Transverse colon (tissue), 4 donors: ENCODE measurements at regions not wholly inside any gene's neighbourhood (a gene's known extent, or its start where the extent isn't known, plus 50 kb on each side); places are given as distances from the start of the nearest gene placed in this dataset.

Source experiments
- DNase-seq: peaks from one replicate; pipeline ENCODE4 v3.0.0-alpha.2; 2019
- H3K27ac ChIP-seq, 4 donors: fragments of 200-600 bp; sonication (generic); 2 replicates each; pipeline ENCODE4 v1.5.1; 2016 to 2018; ENCODE audit warnings: inconsistent platforms in 4 of 4
- H3K27me3 ChIP-seq: fragments of 200-600 bp; sonication (generic); 2 replicates; pipeline ENCODE4 v1.5.1; 2017; ENCODE audit warnings: inconsistent platforms
- H3K36me3 ChIP-seq, 4 donors: fragments of 200-600 bp; sonication (generic); 2 replicates each; pipeline ENCODE4 v1.5.1; 2017 to 2019; ENCODE audit warnings: inconsistent platforms in 4 of 4
- H3K4me1 ChIP-seq, 4 donors: fragments of 200-600 bp; sonication (generic); 2 replicates each; pipeline ENCODE4 v1.5.1; 2017 to 2020; ENCODE audit warnings: inconsistent platforms in 4 of 4
- H3K4me3 ChIP-seq, 4 donors: fragments of 200-600 bp; sonication (generic); 1 replicate in 1 of 4; 2 replicates in 3 of 4; pipeline versions ENCODE4 v1.5.1 to v1.6.1; 2017 to 2019; ENCODE audit warnings: inconsistent platforms in 4 of 4
- H3K9me3 ChIP-seq, 2 donors: fragments of 200-600 bp; sonication (generic); 2 replicates each; pipeline ENCODE4 v1.5.1; 2017 to 2019; ENCODE audit warnings: inconsistent platforms in 2 of 2
- EP300 ChIP-seq: sonication (generic); formaldehyde crosslinking; IDR thresholded peaks from one replicate; pipeline ENCODE4 v1.6.1; 2017; ENCODE audit warnings: antibody characterized with exemption, low read depth
- POLR2A ChIP-seq: fragments of 450-650 bp; IDR thresholded peaks from one replicate; pipeline ENCODE4 v1.6.1; 2016; ENCODE audit warnings: antibody characterized with exemption, mild to moderate bottlenecking, moderate library complexity
- POLR2AphosphoS5 ChIP-seq, 3 donors: sonication (generic); formaldehyde crosslinking; IDR thresholded peaks; one replicate each; pipeline ENCODE4 v1.6.1; 2016; ENCODE audit warnings: antibody characterized with exemption in 3 of 3
- WGBS, 2 donors: methylation state at CpG; one replicate each; pipeline ENCODE4 v1.1.5; 2018; ENCODE audit warnings: low coverage in 1 of 2; 5-methylcytosine and 5-hydroxymethylcytosine counted together
- in situ Hi-C, 4 donors: fragments of 200-750 bp; cut with MboI; loops; one replicate each; pipeline versions ENCODE4 v1.15.0 to v1.15.1; 2017; ENCODE audit warnings: low sequenced_read_pairs in 3 of 4, low pct_ligation_motif_present in 1 of 4, low pct_unique_long_range_greater_than_20kb in 1 of 4
- intact Hi-C: fragments of 100-400 bp; cut with DNase I; formaldehyde crosslinking; loops from one replicate; pipeline ENCODE4 v1.15.1; 2023; ENCODE audit warnings: low total_unique reads
- TF ChIP-seq, protein P1 (sequence below), 5 experiments: fragments of 200-600 bp in 3 of 5; fragments of 450-650 bp in 2 of 5; sonication (generic) in 3 of 5; IDR thresholded peaks; 1 replicate in 2 of 5; 2 replicates in 3 of 5; pipeline ENCODE4 v1.5.1; 2016 to 2017; ENCODE audit warnings: antibody characterized with exemption in 5 of 5, inconsistent platforms in 3 of 5, mild to moderate bottlenecking in 2 of 5, moderate library complexity in 1 of 5

DNA sequence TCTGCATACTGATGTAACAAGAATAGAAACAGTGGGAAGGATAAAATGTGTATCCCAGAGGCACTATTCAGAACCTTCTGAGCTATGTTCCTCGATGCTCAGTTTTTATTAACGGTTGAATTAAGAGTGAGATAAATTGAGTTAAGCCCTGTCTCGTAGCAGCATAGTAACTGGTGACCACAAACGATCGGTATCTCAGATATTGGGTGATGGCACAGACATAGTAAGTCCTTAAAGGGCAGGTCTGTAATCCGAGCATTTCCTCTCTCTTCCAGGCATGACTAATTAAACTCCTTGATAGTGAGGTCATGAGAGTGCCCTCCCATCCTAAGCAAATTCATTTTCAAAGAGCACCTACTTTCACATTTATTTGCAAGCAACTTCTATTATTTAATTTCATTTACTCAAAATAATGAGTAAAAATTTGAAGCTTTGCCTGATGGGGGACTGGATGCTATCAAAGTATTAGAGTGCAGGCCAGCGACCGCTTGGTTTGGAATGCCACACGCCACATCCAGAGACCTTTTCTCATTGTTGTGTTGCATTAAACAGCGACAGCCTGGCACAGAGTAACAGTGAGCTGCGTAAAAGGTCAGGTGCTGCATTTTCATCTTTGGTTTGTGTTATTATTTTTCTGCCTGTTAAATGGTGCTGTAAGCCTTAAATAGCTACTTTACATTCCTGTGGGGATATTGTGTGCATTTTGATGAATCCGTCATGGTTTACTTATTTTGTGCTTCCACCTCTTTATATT is 101.9 kb downstream of the PCDH7 start:
- Histone ChIP-seq H3K4me3 (no peak overlapping the region), H3K27ac (no peak overlapping the region), H3K4me1 (no peaks in the 10 kb centered on the region), H3K27me3 (no peaks in the 10 kb centered on the region), H3K9me3 (no peaks in the 10 kb centered on the region), H3K36me3 (no peaks in the 10 kb centered on the region)
- no peak for DNase-seq
- TF ChIP-seq POLR2AphosphoS5 (IDR thresholded peaks at IDR 0.05) (no peak), POLR2A (no peak), EP300 (no peak)
- TF ChIP-seq, protein P1, sequence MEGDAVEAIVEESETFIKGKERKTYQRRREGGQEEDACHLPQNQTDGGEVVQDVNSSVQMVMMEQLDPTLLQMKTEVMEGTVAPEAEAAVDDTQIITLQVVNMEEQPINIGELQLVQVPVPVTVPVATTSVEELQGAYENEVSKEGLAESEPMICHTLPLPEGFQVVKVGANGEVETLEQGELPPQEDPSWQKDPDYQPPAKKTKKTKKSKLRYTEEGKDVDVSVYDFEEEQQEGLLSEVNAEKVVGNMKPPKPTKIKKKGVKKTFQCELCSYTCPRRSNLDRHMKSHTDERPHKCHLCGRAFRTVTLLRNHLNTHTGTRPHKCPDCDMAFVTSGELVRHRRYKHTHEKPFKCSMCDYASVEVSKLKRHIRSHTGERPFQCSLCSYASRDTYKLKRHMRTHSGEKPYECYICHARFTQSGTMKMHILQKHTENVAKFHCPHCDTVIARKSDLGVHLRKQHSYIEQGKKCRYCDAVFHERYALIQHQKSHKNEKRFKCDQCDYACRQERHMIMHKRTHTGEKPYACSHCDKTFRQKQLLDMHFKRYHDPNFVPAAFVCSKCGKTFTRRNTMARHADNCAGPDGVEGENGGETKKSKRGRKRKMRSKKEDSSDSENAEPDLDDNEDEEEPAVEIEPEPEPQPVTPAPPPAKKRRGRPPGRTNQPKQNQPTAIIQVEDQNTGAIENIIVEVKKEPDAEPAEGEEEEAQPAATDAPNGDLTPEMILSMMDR (IDR thresholded peaks at IDR 0.05): no peak
- WGBS, 2 donors: 74 to 79% methylated on average over 10 to 12 of the region's 12 CpGs
- in situ Hi-C loops (no loop called here), intact Hi-C loops (no loop called here)

DNA sequence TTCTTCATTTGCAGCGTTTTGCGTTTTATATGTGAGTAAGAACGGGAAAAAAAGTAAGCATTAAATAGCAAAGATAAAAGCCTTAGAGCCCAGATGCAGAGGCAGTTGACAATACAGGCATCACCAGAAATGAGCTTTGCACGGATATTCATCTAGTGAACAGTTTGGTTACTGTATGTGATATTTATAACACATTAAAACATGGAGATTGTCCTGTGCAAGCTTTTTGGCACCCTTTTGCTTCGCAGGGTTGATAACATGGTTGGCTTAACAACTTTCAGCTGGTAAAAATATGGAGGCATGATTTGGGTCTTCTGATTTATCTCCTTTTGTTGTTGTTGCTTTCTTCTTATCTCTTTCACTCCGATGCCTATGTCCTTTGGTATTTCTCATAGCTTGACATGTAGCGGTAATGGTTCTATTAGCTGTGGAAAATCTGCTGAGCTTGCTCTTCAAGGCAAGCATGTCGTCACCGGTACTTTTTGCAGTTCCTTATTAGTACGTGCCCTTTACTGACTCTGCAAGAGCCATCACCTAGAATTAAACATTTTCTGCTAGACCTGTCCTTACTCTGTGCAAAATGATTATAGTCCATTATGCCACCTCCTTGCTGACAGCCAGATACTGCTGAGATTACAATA is 102.9 kb downstream of the PCDH7 start:
- Histone ChIP-seq H3K4me1 (no peaks in the 10 kb centered on the region), H3K9me3 (no peaks in the 10 kb centered on the region), H3K4me3 (no peak overlapping the region), H3K27me3 (no peaks in the 10 kb centered on the region), H3K27ac (no peak overlapping the region), H3K36me3 (no peaks in the 10 kb centered on the region)
- TF ChIP-seq, protein P1 (IDR thresholded peaks at IDR 0.05): no peak
- TF ChIP-seq POLR2A (no peak), POLR2AphosphoS5 (IDR thresholded peaks at IDR 0.05) (no peak), EP300 (no peak)
- in situ Hi-C loops (no loop called here), intact Hi-C loops (no loop called here)
- no peak for DNase-seq
- 85 to 91% methylated on average over 4 to 10 of the region's 10 CpGs for WGBS, 2 donors

DNA sequence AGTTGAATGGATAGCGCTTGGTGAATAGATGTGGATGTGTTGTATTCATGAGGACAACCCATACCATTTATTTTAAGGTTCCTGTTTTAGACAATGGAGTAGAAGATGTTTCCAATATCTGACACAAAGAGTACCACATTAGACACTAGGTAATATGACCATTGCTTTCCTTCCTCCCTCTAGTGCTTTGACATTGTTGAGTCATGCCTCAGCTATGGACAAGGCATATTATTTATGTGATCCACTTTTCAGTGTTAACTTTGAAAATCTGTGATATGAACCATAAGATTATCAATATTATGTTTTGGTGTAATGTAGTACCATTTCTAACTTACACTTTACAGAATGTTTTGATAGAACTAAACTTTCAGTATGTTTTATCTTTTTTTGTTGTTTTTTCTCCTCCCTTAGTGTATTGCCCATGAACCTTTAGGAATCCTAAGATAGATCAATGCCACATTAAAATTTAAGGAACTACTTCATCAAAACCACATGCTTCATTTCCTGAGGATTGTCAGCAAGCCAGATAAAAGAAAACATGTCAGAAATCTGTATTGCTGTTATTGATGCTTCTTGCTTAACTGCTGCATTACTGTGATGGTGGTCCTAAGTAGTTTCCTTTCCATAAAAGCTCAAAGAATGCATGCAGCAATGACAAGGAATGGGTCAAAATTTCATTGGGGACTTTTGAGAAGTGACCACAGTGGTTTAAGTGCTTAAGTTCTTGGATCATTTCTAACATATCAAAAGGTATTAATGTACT is 105.0 kb downstream of the PCDH7 start:
- Histone ChIP-seq H3K4me3 (no peak overlapping the region), H3K4me1 (no peaks in the 10 kb centered on the region), H3K27ac (no peak overlapping the region), H3K27me3 (no peaks in the 10 kb centered on the region), H3K36me3 (no peaks in the 10 kb centered on the region), H3K9me3 (no peaks in the 10 kb centered on the region)
- in situ Hi-C loops (no loop called here), intact Hi-C loops (no loop called here)
- TF ChIP-seq POLR2AphosphoS5 (IDR thresholded peaks at IDR 0.05) (no peak), POLR2A (no peak), EP300 (no peak)
- TF ChIP-seq, protein P1 (IDR thresholded peaks at IDR 0.05): no peak
- no peak for DNase-seq
- 85 to 100% methylated on average over 1 of the region's 1 CpG for WGBS, 2 donors

DNA sequence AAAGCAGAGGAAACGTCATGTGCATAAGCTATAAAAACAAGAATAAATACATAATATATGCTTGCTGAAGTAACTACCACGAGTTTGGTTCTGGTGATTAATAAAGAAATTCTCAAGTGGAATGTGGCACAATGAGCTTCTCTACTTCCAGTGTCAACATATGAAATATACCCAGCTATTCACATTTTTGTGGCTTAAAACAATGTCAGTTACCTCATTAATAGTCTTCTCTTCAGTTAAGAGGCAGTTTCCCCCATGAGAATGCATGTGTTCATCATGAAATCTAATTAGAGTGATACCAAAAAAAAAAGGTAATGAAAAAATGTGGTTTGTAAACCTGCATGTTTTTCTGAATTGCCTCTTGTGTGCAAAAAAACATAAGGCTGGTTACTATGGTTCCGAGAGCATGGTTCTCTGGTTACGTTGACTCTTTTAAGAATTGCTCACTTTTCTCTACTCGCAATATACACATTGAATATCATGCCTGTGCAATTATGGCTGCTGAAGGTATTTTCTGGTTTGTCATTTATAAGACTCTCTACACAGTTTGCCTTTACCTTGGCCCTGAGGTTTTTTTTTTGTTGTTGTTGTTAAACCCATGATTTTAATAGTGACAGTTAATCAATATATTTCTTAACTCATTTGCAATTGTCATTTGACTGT is 108.2 kb downstream of the PCDH7 start:
- Histone ChIP-seq H3K27ac (no peak overlapping the region), H3K36me3 (no peaks in the 10 kb centered on the region), H3K4me3 (no peak overlapping the region), H3K4me1 (no peaks in the 10 kb centered on the region), H3K27me3 (no peaks in the 10 kb centered on the region), H3K9me3 (no peaks in the 10 kb centered on the region)
- 45 to 80% methylated on average over 5 of the region's 5 CpGs for WGBS, 2 donors
- in situ Hi-C loops (no loop called here), intact Hi-C loops (no loop called here)
- no peak for DNase-seq
- TF ChIP-seq, protein P1 (IDR thresholded peaks at IDR 0.05): no peak
- TF ChIP-seq EP300 (no peak), POLR2A (no peak), POLR2AphosphoS5 (IDR thresholded peaks at IDR 0.05) (no peak)
